GM18868 (cell line): ENCODE measurements at regions not wholly inside any gene's neighbourhood (a gene's known extent, or its start where the extent isn't known, plus 50 kb on each side); places are given as distances from the start of the nearest gene placed in this dataset.
"Not testable (repeated sequence)": the region's sequence is repeated elsewhere in the genome, so short reads cannot be mapped to it uniquely, and the experiment has no call there.

Experiments
- ATAC-seq: cut with Tn5 transposase; IDR thresholded peaks from one replicate; pipeline ENCODE4 v1.9.1; 2021; ENCODE audit warnings: mild to moderate bottlenecking, moderate library complexity; ENCODE audit not compliant: unreplicated experiment

DNA sequence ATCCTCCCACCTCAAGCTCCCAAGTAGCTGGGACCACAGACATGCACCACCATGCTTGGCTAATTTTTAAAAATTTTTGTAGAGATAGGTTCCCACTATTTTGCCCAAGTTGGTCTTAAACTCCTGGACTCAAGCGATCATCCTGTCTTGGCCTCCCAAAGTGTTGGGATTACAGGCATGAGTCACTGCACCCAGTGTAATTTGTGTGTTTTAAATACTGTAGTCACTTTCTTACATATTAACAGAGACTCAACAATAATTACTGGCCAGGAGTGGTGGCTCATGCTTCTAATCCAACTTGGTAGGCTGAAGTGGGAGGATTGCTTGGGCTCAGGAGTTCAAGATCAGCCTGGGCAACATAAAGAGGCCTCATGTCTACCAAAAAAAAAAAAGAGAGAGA lies 293.0 kb downstream of the RDH14 start:
- ATAC-seq = no peak

DNA sequence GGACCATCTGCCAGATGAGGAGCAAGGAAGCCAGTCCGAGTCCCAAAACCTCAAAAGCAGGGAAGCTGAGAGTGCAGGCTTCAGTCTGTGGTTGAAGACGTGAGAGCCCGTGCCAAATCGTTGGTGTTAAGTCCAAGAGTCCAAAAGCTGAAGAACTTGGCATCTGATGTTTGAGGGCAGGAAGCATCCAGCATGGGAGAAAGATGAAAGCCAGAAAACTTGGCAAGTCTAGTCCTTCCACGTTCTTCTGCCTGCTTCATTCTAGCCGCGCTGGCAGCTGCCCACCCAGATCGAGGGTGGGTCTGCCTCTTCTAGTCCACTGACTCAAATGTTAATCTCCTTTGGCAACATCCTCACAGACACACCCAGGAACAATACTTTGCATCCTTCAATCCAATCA lies 293.8 kb downstream of the RDH14 start:
- not testable (repeated sequence) for ATAC-seq

DNA sequence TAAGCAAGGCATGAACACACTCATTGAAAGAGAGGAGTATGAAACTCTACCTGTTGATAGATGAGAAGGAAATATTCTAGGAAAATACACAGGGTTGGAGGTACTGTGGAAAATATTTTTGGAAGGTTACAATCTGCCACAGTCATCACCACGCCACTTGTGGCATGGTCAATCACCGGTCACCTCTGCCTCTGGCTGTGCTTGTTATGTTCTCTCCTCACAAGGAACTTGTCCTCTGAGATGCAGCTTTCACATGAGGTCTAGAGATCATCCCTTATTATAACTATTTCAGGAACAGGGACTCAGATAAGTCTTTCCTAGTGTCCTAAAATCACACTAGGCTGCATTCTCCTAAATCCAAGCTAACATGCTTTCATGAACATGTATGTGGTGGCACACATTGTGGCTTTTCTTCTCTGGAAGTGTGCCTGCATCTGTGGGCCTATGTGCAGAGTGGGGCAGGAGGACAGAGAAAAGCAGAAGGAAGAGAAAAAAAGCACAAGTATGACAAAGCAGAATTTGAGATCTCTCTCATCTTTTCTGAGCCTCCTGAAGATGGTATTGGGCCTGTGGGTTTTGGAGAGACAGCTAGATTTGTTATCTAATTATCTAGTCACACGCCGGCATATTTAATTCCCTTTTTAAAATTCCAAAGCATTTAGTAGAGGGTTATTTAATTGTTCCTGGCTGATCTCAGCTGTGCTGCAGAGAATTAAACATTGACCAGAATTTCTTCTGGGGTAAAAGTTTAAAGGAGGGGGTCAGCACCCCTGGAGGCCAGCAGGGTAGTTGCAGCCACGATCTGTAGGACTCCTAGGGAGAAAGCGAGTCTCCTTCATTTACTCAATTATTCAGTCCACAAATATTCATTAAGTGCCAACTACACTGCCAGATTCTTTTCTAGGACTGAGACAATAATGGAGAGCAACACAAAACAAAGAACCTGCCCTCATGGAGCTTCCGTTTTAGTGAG lies 294.6 kb downstream of the RDH14 start:
- ATAC-seq = no peak

DNA sequence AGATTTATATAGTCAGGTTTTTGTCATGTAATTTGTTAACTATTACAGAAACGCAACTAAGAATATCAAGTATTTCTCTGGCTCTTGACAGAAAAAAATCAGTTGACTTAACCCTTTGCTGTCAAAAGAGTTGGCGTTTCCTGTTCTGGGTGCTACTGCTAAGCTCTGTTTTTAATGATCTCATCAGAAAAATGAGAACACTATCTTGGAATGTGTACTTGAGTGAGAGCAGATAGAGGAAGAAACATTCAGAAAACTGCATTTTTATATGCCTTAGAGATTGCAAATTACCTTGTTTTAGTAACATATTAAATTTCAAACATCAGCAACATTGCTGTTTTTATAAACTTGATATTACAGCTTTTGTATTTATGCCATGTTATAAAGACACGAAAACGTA lies 297.9 kb downstream of the RDH14 start:
- no peak for ATAC-seq

DNA sequence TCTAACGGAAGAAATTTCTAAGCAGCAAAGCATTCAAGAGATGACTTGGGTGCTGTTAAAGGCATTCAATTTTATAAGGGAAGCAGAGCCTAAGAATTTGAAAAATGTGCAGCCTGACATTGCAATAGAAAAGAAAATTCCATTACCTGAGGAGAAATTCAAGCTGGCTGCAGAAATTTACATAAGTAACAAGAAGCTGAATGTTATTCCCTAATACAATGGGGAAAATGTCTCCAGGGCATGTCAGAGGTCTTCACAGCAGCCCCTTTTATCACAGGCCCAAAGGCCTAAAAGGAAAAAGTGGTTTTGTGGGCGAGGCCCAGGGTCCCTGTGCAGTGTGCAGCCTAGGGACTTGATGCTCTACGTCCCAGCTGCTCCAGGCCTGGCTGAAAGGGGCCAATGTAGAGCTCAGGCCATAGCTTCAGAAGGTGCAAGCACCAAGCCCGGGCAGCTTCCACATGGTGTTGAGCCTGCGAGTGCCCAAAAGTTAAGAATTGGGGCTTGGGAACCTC lies 306.7 kb downstream of the RDH14 start:
- ATAC-seq = no peak

DNA sequence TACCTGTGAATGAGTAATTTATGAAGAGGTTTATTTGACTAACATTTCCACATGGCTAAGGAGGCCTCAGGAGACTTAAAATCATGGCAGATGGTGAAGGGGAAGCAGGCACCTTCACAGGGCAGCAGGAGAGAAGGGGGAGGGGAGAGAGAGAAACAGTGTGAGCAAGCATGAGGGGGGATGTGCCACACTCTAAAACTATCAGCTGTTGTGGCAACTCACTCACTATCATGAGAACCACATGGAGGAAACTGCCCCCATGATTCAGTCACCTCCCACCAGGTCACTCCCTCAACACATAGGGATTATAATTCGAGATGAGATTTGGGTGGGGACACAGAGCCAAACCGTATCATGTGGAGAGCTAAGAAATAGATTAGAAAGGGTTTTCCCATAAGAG lies 309.0 kb downstream of the RDH14 start:
- ATAC-seq = no peak

DNA sequence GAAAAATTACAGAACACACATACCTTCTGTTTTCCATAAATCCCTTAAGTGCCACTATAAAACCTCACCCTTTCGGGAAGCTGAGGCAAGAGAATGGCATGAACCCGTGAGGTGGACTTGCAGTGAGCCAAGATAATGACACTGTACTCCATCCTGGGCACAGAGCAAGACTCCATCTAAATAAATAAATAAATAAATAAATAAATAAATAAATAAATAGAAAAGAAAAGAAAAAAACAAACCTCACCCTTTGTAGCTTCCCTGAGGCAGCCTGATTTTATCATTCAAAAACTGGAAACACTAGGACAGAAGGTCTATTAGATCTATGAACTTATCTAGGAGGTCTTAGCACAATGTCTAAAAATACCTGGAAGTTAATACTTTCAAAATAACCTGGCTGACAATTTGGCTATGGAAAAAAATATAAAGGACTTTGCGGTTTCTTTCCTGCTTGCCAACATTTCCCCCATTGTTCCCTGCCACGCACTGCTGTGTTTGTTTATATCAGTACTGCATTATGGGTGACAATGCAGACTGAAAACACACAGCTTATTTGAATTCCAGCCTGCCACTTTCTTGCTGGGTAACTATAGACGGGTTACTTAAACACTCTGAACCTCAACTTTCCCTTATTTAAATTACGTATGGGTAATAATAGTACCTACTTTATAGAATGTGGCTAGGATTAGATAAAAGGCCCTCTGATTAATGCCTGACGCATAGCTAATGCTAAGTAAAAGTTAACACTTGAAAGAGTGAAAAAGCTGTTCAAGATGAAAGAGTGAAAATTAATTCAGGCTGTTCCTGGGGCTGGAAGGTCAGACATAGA lies 313.0 kb downstream of the RDH14 start:
- no peak for ATAC-seq

DNA sequence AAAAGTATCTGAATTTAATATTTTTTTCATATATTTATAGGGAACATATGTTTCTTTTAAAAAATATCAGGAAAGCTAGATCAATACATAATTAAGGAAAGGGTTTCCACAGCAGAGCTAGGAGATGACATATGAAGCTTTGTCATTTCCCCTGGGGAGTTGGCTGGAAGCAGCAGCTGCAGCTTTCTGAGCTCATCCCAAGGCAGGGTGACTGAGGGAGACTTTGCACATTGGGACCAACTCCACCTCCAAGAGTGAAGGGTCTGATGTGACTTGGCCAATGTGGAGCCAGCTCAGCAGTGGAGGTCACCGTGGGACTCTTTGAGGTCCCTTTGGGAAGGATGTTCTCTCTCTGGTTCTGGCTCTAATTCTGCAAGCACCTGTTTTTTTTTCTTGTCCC lies 315.1 kb downstream of the RDH14 start:
- no peak for ATAC-seq

DNA sequence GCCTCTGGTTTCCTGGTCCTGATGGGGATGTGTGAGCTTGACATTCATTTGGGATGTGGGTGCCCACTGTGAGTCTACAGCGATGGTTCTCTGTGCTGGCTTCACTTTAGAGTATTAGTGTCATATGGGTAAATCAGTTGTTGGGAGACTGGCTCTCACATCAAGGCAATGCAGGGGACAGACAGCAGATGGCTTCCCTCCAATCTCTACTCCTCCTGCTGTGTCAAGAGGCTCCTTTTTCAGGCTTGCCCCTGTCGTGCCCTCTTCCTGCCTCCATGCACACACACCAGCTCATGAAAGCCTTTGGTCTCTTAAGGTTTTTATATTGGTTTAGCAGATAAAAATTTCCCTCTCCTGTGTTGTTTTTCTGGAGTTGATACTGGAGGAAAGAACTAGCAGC lies 315.6 kb downstream of the RDH14 start:
- no peak for ATAC-seq

DNA sequence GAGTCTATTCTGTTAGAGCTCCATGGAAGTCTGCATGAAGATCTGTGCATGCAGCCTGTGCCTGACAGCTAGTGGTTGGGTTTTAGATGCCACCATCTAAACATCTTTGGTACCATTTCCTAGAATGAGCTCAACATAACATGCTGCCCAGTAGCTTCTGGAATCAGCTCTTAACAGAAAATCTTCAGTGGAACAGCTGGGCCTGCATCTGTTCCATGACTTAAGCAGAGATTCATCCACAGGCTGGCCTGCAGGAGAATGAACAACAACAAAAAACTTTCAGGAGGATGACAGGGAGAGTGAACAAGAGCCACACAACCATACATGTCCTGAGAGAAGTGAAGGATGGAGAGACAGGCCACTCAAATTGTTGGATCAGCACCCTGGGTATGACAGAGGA lies 316.6 kb downstream of the RDH14 start:
- no peak for ATAC-seq

DNA sequence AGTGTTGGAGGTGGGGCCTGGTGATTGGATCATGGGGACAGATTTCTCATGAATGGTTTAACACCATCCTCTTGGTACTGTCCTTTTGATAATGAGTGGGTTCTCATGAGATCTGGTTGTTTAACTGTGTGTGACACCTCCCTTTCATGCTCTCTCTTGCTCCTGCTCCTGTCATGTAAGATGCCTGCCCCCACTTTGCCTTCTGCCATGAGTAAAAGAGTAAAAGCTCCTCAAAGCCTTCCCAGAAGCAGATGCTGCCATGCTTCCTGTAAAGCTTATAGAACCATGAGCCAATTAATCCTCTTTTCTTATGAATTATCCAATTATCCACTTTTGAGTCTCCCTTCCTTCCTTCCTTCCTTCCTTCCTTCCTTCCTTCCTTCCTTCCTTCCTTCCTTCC lies 317.7 kb downstream of the RDH14 start:
- no peak for ATAC-seq

DNA sequence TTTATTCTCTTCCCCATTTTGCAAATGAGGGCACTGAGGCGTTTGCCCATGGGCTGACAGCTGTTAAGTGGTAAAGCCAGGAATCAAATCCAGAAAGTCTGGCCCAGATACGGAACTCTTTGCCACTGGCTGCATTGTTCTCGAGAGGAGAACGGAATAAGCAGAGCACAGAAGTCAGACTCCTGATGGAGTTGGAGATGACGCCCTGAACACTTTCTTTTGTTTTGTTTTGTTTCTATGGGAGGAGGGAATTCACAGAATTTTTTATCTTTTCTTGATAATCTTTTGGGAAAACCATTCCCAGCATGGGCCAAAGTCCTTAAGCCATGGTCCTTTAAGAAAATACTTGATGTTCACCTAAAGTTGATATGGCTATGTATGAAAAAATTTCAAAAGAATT lies 322.2 kb downstream of the RDH14 start:
- ATAC-seq = no peak

DNA sequence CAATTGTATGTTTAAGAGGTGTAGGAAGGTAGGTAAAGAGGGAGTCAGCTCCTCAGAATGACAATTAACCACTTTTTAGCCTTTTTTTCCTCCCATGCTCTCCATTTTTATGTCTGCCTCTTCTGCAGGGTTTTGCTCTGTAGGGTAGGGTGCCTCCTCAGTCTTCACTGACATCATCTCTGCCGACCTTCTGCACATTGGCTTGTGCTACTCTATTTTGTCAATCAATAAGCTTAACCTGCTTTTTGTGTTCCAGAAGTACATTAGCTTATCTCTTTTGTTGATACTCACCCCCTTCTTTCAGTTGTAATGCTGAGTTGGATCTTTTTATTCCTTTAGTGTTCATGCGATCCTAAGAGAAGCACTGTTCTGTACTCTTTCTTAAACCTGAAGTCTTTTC lies 323.2 kb downstream of the RDH14 start:
- no peak for ATAC-seq

DNA sequence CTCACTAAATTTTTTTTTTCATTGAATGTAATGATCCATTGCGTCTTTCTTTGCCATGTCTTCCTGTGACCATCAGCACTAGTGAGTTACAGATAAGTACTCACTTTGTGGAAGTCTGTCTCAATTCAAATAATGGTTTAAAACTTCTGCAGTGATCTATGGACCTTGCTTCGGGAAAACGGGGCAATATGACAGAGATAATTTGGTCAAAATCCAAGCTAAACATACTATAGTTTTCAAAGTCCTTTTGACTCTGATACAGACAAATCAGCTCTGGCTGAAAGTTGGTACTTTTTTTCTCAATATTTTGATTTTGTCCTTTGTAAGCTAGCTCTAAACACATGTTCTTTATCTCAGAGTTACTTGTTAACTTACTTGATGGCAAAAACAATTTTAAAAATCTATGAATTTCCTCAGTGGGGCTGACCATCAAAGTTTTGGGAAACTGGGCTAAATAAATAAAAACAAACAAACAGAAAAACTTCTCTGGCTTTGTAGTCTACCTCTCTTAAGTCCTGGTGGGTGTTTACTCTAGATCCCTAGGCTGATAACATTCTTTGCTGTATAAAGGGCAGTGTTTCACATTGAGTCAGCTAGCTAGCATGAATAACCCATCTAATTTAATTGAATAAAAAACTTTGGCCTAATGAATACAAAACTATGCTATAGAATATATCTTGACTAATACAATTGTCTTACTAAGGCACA lies 327.6 kb downstream of the RDH14 start:
- ATAC-seq = no peak

DNA sequence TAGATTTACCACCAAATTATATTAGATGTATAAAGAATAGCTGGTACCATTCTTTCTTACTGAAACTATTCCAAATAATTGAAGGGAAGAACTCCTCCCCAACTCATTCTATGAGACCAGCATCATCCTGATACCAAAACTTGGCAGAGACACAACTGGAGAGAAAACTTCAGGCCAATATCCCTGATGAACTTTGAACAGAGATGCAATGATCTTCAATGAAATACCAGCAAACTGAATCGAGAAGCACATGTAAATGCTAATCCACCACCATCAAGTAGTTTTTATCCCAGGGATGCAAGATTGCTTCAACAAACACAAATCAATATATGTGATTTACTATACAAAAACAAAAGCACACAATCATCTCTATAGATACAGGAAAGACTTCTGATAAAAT lies 329.8 kb downstream of the RDH14 start:
- ATAC-seq = no peak

DNA sequence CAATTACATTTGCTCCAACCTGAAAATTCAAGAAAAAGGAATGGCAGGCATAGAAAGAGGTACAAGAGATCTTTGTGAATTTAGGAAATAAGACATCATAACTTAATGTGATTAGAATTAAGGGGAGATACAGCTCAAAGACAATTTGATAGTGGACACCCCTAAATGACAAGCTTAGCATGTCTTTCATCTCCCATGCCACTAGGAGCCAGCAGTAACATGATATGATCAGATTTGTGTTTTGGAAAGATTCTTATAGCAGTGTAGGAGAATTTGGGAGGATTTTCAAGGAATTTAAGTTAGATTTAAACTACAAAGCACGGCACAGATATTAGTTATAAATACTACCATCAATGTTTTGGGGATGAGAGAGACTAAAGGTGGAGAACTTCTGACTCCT lies 340.8 kb downstream of the RDH14 start:
- ATAC-seq = no peak

DNA sequence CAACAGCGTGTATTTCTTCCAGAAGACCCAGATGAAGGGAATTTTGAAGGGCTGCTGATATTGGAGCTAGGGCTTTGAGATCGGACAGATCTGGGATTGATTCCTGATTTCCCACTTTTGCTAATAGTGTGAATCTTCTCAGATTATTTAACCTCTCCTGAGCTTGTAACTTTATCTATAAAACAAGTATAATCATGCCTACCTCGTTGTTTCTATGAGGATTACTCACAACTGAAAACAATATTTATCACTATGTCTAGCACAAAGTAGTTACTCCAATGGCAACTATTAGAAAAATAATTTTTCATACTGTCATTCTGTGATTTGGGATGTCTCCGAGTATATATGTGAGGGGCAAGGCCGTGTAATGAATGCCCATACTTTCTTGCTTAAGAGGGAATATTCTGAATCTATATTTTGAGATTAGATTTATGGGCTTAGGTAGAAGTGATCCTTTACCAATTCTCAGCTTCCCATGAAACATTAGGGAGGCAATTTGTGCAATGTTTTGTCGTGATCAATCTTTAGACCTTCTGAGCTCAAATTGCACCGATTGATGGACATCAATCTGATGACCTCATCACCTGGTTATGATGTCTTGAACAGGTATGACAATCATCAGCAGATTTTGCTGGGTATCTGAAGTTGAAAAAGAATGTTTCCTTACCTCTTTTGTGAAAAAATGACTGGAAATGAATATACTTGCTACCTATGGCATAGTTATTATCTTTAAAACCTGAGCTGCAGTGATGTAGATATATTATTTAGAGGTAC lies 339.9 kb downstream of the KCNS3 start:
- ATAC-seq = no peak

DNA sequence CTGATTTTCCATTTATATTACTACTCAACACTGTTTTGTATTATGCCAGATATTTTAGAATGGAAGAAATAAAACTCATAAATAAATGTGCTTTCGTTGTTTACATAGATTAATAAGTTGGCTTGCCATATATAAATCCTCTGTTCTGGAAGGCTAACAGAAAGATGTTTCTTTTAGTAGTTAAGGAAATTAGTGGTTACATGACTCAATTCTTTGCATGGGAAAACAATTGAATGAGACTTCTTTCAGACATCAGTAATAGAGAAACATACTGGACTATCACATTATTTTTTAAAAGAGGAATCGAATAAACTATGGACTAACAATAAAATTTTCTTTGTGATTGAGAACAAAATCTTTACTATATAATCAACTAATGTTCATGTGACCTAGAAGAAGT lies 336.5 kb downstream of the KCNS3 start:
- no peak for ATAC-seq

DNA sequence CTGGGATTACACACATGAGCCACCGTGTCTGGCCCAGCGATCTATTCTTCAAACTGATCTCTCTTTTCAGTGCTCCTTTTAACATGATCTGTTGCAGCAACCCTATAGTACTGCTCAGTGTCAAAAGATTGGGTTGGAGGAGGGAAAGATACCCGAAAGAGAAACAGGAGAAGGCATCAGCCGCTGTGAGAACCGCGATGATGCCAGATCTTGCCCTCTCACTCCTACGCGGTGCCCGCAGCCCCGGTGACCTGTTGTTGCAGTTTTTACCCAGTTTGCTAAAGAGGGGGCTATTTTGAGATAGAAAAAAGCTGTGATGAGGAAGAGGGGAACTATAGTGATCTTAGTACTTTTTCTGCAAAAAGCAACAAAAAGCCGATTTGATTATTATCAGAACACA lies 335.5 kb downstream of the KCNS3 start:
- no peak for ATAC-seq

DNA sequence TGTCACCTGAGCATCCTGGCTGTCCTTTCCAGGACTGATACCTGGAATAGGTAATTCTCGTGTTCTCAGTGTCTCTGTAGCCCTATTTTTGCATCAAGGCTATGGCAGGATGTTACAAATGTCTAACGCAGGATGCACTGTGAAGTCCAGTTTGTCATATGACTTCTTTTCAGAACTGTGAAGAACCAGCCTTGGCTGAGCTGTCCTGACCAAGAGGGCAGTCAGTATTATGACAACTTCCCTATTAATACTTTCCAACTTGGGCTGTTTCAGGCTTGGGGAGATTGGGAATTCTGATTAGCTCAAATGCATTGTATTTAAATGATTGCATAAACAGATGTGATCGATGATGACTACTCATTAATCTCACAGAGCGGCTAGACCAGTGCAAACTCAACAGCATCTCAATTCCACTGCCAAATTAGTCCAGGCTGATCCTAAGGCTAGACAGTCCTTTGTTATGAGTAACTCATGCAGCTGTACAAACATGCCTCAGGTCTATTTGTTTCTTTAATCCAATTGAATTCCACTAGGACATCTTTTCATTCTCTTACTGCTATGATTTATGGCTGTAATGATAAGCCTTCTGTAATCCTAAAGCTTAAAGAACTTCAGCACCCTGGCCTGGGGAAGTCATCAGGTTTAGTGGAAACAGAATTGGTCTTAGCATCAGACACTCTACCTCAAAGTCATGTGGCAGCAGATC lies 331.6 kb downstream of the KCNS3 start:
- ATAC-seq = no peak
